ENCODE measurements at regions not wholly inside any gene's neighbourhood (a gene's known extent, or its start where the extent isn't known, plus 50 kb on each side); places are given as distances from the start of the nearest gene placed in this dataset.

GRCh38 chr5:162325143-162325727 lies 257.7 kb downstream of the GABRG2 start:
- DNase-seq, result no peak

- no peak for DNase-seq
Measured at GRCh38 chr5:162334944-162335343, 267.4 kb downstream of the GABRG2 start.

- no peak for DNase-seq
Measured at GRCh38 chr5:162360373-162360931, 292.9 kb downstream of the GABRG2 start.

GRCh38 chr5:162372256-162372655 lies 304.7 kb downstream of the GABRG2 start:
- no peak for DNase-seq

GRCh38 chr5:162377895-162378294 lies 310.3 kb downstream of the GABRG2 start:
- DNase-seq, result no peak

GRCh38 chr5:162382839-162383238 lies 315.3 kb downstream of the GABRG2 start:
- DNase-seq, result no peak

GRCh38 chr5:162384225-162384624 lies 316.7 kb downstream of the GABRG2 start:
- DNase-seq, result no peak

- no peak for DNase-seq
Measured at GRCh38 chr5:162391833-162392232, 324.3 kb downstream of the GABRG2 start.

GRCh38 chr5:162392336-162392735 lies 324.8 kb downstream of the GABRG2 start:
- no peak for DNase-seq

GRCh38 chr5:162393534-162393933 lies 326.0 kb downstream of the GABRG2 start:
- DNase-seq, result no peak

GRCh38 chr5:162407614-162408013 lies 340.0 kb downstream of the GABRG2 start:
- DNase-seq, result no peak

GRCh38 chr5:162410365-162410764 lies 342.8 kb downstream of the GABRG2 start:
- DNase-seq, result no peak

GRCh38 chr5:162429142-162429541 lies 361.6 kb downstream of the GABRG2 start:
- DNase-seq, result no peak

- DNase-seq, result no peak
Measured at GRCh38 chr5:162434281-162434680, 366.7 kb downstream of the GABRG2 start.

GRCh38 chr5:162436055-162436454 lies 368.5 kb downstream of the GABRG2 start:
- DNase-seq, result no peak

- no peak for DNase-seq
Measured at GRCh38 chr5:162444129-162444762, 376.7 kb downstream of the GABRG2 start.

GRCh38 chr5:162456086-162456485 lies 388.5 kb downstream of the GABRG2 start:
- no peak for DNase-seq

GRCh38 chr5:162466011-162466410 lies 398.4 kb downstream of the GABRG2 start:
- DNase-seq, result no peak

- no peak for DNase-seq
Measured at GRCh38 chr5:162473041-162473714, 405.6 kb downstream of the GABRG2 start.

- no peak for DNase-seq
Measured at GRCh38 chr5:162474239-162474638, 406.7 kb downstream of the GABRG2 start.

- DNase-seq, result no peak
Measured at GRCh38 chr5:162484095-162484494, 416.5 kb downstream of the GABRG2 start.

GRCh38 chr5:162484986-162485385 lies 417.4 kb downstream of the GABRG2 start:
- DNase-seq, result no peak

- DNase-seq, result no peak
Measured at GRCh38 chr5:162485666-162486292, 418.2 kb downstream of the GABRG2 start.
